ENCODE measurements at regions not wholly inside any gene's neighbourhood (a gene's known extent, or its start where the extent isn't known, plus 50 kb on each side); places are given as distances from the start of the nearest gene placed in this dataset.

DNA sequence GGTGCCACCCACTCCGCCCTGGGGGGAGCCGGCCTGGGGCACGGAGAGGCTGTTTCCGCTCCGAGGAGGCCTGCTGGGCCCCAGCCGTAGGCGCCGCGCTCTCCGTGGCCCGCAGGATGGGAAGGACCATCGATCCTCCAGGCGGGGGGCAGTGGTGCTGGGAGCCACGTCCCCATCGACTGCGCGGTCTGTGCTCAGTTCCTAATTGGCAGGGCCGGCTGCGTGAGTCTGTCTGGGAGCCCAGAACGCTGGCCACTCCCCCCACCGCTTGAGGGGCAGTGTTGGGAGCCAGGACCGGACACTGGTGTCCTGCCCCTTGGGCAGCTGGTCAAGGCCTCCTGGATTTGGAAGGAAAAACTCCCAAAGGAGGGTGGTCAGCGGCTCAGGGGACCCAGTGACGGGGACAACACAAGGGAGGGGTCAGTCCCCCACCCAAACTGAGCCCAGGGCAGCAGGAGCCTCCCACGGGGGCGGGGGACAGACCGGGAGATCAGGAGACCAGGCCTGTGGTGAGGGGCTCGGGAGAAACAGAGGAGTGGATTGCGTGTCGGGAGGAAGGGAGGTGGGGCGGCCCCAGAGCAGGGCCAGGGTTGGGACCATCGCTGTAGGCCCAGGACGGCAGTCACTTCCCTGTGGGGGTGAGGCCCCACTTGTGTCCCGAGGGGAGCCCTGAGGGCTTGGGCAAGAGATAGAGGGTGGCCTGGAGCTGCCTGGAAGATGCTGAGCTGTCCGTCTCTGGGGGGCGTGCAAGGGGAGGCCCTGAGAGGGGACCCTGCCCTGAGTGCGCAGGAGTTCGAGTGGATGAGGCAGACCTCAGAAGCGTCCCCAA, 89.0 kb downstream of the UNCX start:
- no peak for TF ChIP-seq POLR2A (IDR thresholded peaks at IDR 0.05)
- TF ChIP-seq, protein P1, sequence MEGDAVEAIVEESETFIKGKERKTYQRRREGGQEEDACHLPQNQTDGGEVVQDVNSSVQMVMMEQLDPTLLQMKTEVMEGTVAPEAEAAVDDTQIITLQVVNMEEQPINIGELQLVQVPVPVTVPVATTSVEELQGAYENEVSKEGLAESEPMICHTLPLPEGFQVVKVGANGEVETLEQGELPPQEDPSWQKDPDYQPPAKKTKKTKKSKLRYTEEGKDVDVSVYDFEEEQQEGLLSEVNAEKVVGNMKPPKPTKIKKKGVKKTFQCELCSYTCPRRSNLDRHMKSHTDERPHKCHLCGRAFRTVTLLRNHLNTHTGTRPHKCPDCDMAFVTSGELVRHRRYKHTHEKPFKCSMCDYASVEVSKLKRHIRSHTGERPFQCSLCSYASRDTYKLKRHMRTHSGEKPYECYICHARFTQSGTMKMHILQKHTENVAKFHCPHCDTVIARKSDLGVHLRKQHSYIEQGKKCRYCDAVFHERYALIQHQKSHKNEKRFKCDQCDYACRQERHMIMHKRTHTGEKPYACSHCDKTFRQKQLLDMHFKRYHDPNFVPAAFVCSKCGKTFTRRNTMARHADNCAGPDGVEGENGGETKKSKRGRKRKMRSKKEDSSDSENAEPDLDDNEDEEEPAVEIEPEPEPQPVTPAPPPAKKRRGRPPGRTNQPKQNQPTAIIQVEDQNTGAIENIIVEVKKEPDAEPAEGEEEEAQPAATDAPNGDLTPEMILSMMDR (IDR thresholded peaks at IDR 0.05), result no peak
- TF ChIP-seq EP300 (IDR thresholded peaks at IDR 0.05), result no peak
- no peak for TF ChIP-seq POLR2AphosphoS5 (IDR thresholded peaks at IDR 0.05)

Data from gastroesophageal sphincter (tissue), 3 donors.